GM18873 (cell line): ENCODE measurements at regions not wholly inside any gene's neighbourhood (a gene's known extent, or its start where the extent isn't known, plus 50 kb on each side); places are given as distances from the start of the nearest gene placed in this dataset.

Experiments used
- ATAC-seq: cut with Tn5 transposase; IDR thresholded peaks from one replicate; pipeline ENCODE4 v1.9.1; 2021; ENCODE audit warnings: mild to moderate bottlenecking, moderate library complexity, moderate number of reproducible peaks; ENCODE audit not compliant: unreplicated experiment, low FRiP score

DNA sequence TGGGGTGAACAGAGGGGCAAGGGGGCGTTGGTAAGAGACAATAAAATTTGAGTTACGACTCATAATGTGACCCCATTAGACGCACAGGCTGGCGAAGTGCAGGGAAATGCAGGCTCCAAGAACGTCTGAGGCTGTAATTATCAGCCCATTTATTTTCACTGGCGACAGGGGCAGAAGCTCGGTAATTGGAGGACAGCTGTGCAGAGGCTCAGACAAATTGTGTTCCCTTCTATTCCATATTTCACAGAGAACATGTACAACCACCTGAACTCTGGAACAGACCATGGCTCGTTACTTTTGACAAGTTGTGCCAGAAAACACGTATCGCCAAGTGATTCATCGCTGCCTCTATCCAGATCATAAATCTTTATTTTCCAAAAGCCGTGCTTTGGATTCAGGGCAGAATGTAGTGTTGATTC lies 137.3 kb upstream of the FRMD4A start:
- ATAC-seq, result no peak

DNA sequence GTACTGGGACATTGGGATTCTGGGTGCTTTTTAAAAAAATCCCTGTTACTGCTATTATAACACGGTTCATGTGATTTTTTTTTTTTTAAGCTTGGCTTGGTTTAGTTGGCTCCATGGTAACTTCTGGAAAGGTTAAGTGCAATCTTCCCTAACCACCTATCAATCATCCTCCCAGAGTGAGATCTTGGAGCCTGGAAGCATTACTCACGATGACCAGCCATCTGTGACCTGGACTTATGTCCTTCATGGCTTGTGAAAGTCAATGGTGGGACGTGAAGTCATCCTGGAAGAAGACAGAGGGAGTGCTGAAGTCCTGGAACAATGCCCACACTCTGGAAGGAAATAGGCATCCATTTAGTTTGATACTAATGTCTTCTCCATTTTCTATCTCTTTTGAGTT lies 135.5 kb upstream of the FRMD4A start:
- no peak for ATAC-seq

DNA sequence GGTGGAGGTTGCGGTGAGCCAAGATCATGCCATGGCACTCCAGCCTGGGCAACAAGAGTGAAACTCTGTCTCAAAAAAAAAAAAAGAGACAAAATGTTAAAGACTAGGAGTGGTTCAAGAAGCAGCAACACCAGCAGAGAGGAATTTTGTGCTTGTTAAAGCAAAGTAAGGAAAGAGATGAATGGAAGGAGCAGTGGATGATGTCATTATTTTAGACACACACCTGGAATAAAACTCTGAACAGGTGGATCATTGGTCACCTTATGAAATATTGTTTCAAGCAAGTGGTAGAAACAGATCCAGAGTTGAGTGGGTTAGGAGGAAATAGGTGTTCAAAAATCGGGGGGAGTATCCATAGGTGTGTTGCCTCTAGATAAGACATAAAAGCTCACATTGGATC lies 129.7 kb upstream of the FRMD4A start:
- ATAC-seq, result no peak

- ATAC-seq, result no peak
Observed at GRCh38 chr10:14459665-14460064, 128.9 kb upstream of the FRMD4A start.

GRCh38 chr10:14456870-14457266 lies 126.1 kb upstream of the FRMD4A start:
- ATAC-seq, result peak; percentile 26

DNA sequence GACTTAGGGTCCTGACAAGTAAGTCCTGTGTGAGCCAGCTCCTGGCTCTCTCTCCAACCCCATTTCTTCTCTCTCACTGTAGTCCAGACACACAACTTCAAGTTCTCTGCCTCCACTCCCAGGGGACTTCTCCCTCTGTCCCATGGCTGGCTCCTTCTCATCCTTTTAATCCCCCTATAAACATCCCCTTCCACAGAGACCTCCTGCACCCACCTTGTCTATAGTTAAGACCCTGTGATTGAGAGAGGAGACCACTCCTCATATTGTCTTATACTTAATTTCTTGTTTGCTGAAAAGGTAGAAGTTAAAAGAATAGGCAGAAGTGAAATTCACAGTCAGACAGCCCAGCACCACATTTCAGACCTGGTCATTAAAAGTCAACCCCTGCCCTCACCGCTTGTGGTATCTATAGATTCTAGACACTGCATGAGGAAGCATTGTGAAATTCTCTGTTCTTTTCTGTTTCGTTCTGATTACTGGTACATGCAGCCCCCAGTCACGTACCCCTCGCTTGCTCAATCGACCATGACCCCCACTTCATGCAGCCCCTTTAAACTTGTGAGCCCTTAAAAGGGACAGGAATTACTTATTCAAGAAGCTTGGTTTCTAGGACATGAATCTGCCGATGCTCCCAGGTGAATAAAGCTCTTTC lies 125.6 kb upstream of the FRMD4A start:
- peak; percentile 80 for ATAC-seq

DNA sequence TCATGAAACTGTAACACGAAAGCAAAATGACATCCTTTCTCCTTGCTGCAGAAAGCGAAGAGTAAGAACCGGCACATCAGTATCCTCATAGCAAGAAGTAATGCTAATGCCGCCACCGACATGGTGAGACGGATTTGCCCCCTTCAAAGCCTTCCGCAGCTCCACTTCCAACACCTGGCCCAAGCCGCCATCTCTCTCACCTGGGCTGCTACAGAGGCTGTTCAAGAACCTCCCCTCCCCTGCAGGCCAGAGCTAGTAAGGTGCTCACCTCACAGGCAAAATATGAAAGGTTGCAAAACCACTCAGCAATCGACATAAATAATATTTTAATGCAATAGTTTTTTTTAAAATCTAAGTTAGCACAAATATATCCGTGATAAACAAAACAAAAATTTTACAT lies 123.9 kb upstream of the FRMD4A start:
- ATAC-seq, result no peak

- ATAC-seq, result no peak
Observed at GRCh38 chr10:14454206-14454605, 123.5 kb upstream of the FRMD4A start.

GRCh38 chr10:14453593-14453992 lies 122.9 kb upstream of the FRMD4A start:
- no peak for ATAC-seq

- ATAC-seq, result no peak
Observed at GRCh38 chr10:14451341-14451740, 120.6 kb upstream of the FRMD4A start.

GRCh38 chr10:14450041-14450491 lies 119.3 kb upstream of the FRMD4A start:
- ATAC-seq, result no peak

GRCh38 chr10:14449293-14449815 lies 118.6 kb upstream of the FRMD4A start:
- ATAC-seq, result no peak

- ATAC-seq, result no peak
Observed at GRCh38 chr10:14448197-14448990, 117.7 kb upstream of the FRMD4A start.

GRCh38 chr10:14447094-14447839 lies 116.5 kb upstream of the FRMD4A start:
- no peak for ATAC-seq

- no peak for ATAC-seq
Observed at GRCh38 chr10:14439451-14440259, 108.9 kb upstream of the FRMD4A start.

GRCh38 chr10:14438576-14438975 lies 107.9 kb upstream of the FRMD4A start:
- ATAC-seq, result no peak

DNA sequence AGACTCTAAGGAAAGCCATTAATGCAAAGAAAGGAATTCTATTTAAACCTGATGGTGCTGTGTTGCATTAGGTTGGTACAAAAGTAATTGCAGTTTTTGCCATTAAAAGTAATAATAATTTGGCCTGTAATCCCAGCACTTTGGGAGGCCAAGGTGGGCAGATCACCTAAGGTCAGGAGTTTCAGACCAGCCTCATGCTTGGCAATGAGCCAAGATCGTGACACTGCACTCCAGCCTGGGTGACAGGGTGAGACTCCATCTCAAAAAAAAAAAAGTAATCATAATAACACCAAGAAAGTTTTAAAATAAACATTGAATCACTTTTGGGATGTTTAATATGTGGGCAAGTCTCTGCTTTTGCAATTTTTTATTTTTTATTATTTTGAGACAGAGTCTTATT lies 107.3 kb upstream of the FRMD4A start:
- no peak for ATAC-seq

- ATAC-seq, result no peak
Observed at GRCh38 chr10:14435976-14436632, 105.4 kb upstream of the FRMD4A start.

GRCh38 chr10:14433147-14433546 lies 102.4 kb upstream of the FRMD4A start:
- no peak for ATAC-seq

- no peak for ATAC-seq
Observed at GRCh38 chr10:14431868-14432267, 101.1 kb upstream of the FRMD4A start.
